ENCODE measurements at regions not wholly inside any gene's neighbourhood (a gene's known extent, or its start where the extent isn't known, plus 50 kb on each side); places are given as distances from the start of the nearest gene placed in this dataset.

- no peak for TF ChIP-seq EZH2phosphoT487 (IDR thresholded peaks at IDR 0.05; ENCODE audit: borderline replicate concordance, low read length)
- TF ChIP-seq, protein P1, sequence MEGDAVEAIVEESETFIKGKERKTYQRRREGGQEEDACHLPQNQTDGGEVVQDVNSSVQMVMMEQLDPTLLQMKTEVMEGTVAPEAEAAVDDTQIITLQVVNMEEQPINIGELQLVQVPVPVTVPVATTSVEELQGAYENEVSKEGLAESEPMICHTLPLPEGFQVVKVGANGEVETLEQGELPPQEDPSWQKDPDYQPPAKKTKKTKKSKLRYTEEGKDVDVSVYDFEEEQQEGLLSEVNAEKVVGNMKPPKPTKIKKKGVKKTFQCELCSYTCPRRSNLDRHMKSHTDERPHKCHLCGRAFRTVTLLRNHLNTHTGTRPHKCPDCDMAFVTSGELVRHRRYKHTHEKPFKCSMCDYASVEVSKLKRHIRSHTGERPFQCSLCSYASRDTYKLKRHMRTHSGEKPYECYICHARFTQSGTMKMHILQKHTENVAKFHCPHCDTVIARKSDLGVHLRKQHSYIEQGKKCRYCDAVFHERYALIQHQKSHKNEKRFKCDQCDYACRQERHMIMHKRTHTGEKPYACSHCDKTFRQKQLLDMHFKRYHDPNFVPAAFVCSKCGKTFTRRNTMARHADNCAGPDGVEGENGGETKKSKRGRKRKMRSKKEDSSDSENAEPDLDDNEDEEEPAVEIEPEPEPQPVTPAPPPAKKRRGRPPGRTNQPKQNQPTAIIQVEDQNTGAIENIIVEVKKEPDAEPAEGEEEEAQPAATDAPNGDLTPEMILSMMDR (conservative IDR thresholded peaks at IDR 0.05; ENCODE audit: low read depth, low read length), result no peak
Observed at GRCh38 chr9:87199782-87200181, 252.5 kb upstream of the GAS1 start.

Data from PC-3 (cell line).